Uterus (tissue), 2 donors: ENCODE measurements at regions not wholly inside any gene's neighbourhood (a gene's known extent, or its start where the extent isn't known, plus 50 kb on each side); places are given as distances from the start of the nearest gene placed in this dataset.

ENCODE experiments used
- POLR2A ChIP-seq, 2 donors: fragments of 450-650 bp; IDR thresholded peaks; one replicate each; pipeline ENCODE4 v1.6.1; 2016; ENCODE audit warnings: antibody characterized with exemption in 2 of 2, mild to moderate bottlenecking in 1 of 2, moderate library complexity in 1 of 2
- TF ChIP-seq, protein P1 (sequence below), 4 experiments: fragments of 200-600 bp in 2 of 4; fragments of 450-650 bp in 2 of 4; sonication (generic) in 2 of 4; IDR thresholded peaks; one replicate each; pipeline ENCODE4 v1.5.1; 2016 to 2019; ENCODE audit warnings: antibody characterized with exemption in 4 of 4, mild to moderate bottlenecking in 2 of 4, moderate library complexity in 1 of 4

DNA sequence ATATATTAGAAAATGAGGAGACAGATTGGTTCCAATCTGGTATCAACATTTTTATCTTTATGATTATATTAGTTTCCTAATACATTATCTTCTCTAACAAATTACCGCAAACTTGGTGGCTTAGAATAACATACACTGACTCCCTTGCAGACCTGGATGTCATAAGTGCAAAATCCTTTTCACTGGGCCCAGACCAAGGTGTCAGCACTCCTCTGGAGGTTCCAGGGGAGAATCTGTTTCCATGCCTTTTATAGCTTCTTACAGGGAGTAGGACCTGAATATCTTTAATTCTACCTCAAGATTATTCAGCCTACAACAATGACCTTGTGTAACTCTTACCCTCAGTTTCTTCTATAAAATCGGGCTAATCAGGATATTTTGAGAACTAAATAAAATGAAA is 329.9 kb upstream of the GRM3 start:
- TF ChIP-seq, protein P1, sequence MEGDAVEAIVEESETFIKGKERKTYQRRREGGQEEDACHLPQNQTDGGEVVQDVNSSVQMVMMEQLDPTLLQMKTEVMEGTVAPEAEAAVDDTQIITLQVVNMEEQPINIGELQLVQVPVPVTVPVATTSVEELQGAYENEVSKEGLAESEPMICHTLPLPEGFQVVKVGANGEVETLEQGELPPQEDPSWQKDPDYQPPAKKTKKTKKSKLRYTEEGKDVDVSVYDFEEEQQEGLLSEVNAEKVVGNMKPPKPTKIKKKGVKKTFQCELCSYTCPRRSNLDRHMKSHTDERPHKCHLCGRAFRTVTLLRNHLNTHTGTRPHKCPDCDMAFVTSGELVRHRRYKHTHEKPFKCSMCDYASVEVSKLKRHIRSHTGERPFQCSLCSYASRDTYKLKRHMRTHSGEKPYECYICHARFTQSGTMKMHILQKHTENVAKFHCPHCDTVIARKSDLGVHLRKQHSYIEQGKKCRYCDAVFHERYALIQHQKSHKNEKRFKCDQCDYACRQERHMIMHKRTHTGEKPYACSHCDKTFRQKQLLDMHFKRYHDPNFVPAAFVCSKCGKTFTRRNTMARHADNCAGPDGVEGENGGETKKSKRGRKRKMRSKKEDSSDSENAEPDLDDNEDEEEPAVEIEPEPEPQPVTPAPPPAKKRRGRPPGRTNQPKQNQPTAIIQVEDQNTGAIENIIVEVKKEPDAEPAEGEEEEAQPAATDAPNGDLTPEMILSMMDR (IDR thresholded peaks at IDR 0.05) = no peak
- TF ChIP-seq POLR2A (IDR thresholded peaks at IDR 0.05) = no peak
